ENCODE measurements at regions not wholly inside any gene's neighbourhood (a gene's known extent, or its start where the extent isn't known, plus 50 kb on each side); places are given as distances from the start of the nearest gene placed in this dataset.

DNA sequence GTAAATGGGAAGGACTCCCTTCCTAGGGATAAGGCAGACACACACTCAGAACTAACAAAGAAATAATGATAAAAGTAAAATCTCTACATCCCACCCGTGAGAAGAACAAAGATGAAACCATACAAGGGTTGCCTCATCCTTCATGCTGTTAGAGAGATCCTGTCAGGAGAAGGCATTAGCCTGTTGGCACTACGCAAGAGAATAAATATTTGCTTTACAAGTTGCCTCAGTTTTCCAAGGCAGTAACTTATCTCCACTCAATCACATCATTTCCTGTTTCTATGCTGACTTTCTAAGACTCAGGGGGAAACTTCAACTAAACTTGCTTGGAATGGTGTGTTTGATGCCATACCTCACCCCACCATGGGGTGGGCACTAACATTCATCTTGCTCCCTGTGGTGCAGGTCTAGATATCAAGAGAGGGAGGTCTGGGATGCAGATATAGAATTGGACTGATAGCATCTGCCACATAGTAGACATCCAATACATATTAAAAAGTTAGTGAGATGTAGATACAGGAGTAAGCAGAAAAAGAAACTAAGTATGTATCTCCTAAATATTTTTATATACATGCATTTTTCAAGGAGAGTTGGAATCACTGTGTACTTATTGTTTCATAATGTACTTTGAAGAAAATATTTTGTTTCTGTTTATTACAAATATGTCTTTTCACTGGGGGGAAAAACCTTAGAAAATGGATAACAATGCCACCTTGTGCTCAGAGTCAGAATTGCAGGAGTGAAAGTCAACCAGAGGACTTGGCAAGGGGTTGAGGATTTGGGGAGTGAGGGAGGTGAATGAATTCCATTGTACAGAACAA is 57.2 kb upstream of the BEX4 start:
- TF ChIP-seq CTCF (IDR thresholded peaks at IDR 0.05) (peak; percentile 66), ZFX (IDR thresholded peaks at IDR 0.05; ENCODE audit: borderline replicate concordance) (no peak)

Data from 22Rv1 (cell line).